Activated CD8-positive, alpha-beta memory T cell treated with anti-CD3 and anti-CD28 coated beads, Interleukin-2, amount 50 U/mL, for 48 hours (primary cell): ENCODE measurements at regions not wholly inside any gene's neighbourhood (a gene's known extent, or its start where the extent isn't known, plus 50 kb on each side); places are given as distances from the start of the nearest gene placed in this dataset.

Experiments
- DNase-seq: peaks from one replicate; pipeline ENCODE4 v3.0.0-alpha.2; 2020

DNA sequence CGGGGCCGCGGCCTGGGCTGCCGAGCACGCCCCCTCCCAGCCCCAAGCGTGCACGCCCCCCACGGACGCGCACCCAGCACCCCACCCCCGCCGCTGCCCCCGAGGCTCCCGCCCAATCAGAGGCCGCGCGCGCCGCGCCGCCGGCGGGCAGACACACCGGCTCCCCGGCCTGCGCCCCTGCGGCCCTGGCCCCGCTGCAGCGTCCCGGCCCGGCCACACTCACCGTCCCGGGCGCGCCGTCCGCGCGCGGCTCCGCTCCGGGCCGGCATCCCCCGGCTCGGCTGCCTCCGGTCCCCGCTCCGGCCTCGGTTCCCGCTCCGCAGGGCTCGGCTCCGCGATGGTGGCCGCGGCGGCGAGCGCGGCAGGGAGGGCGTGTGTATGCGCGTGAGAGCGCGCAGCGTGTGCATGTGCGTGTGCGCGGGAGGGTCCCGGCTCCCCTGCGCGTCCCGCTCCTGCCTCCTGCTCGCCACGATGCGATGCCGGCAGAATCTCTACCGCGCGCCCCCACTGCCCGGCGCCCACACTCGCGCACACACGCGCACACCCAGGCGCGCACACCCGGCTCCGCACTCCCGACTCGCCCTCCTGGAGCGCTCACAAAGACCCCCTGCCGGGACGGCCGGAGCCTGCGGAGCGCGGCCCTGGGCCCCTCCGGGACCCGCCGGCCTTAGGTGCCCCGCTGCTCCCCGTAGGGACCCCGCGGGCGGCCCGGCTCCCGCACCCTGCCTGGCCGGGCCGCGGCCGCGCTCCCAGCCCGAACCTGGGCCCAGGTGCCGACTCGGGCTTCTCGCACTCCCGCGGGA, 186.5 kb upstream of the LINGO1 start:
- no peak for DNase-seq

DNA sequence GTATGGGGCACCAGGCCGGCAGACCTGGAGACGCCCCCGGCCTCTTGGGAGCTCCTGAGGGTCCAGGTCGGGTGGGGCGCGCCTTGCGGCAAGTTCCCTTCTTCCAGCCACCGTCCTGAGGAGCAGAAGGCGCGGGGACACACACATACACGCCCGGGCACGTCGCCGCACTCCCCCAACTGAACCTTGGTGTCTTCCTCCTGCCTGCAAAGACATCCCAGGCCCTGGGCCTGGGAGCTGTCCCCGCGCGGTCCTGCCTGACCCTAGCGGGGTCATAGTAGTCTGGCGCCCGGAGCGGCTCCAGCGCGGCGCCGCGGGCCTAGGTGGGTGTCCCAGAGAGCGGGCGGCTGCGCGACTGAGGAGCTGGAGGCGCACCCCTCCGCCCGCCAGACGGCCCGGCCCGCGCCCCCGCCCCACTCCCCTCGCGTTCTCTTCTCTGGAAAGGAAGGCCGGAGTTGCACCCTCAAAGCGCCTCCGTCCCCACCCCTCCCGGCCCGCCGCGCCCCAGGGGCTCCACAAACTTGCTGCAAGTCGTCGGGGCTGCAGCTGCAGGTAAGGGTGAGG, 185.9 kb upstream of the LINGO1 start:
- DNase-seq = no peak

DNA sequence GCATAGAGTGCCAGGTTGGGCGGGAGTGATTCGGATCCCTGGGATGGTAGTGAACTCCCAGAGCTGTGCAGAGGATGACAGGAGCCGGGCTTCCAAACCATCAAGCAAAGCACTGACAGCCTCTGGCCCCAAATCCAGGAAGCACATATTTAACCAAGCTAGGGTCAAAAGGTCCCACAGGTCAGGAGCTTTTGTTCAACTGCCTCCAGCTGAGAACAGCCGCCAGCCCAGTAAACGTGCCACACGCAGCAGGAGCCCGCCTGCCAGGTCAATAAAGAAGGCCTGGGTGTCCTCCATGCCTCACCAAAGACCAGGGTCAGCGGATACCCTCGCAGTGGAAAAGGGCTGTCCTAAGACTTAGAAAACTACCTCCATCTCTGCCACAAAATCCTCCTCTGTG, 184.7 kb upstream of the LINGO1 start:
- DNase-seq = no peak

DNA sequence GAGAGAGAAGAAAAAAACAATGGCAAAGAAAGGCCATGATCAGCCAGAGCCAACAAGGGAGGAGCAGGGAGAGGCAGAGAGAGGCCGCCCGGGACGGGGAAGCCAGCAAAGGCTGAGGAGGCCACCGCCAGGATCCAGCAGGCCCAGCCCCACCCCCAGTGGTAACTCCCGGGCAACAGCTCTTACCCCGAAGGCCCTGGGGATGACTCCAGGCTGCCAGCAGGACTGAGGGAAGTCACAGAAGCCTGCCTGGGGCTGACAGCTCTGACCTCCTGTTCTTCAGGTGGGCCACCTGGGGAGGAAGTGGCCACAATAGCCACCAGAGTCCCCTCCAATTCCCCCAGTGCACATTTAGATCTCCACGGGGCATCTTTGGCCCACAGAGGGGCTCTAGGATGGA, 184.3 kb upstream of the LINGO1 start:
- DNase-seq = no peak

DNA sequence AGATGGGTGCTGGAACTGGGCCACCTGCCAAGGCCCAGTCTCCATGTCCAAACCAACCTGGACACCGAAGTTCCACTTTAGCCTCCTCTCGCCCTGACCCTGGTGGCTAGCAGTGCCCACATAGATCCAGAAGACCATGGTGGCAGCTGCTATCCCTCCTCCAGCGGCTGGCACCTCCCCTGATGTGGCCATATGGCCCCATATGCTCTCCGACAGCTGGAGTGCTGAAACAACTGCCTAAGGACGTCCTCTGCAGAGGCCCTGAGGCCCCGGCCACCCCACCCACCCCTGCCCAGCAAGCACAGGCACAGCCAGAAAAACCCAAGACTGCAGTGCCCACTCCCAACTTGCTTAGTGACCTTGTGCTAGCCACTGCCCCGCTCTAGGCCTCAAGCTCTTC, 182.3 kb upstream of the LINGO1 start:
- no peak for DNase-seq

DNA sequence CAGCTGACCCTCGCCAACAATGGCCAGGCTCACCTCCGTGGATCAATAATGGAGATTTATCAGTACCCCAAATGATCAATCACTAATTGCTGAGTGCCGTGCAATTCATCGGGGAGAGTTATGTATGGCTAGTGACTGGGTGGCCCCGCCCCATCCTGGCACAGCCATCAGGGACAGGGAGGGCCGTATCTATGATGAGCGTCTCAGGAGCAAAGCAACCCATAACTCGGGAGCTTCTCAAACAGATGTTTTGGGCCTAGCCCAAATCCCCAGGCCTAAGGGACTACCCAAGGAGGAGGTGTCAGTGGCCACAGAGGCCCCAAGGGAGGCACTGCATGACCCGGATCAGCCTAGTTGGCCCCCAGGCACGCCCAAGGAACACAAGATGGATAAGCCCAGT, 180.0 kb upstream of the LINGO1 start:
- DNase-seq = no peak

DNA sequence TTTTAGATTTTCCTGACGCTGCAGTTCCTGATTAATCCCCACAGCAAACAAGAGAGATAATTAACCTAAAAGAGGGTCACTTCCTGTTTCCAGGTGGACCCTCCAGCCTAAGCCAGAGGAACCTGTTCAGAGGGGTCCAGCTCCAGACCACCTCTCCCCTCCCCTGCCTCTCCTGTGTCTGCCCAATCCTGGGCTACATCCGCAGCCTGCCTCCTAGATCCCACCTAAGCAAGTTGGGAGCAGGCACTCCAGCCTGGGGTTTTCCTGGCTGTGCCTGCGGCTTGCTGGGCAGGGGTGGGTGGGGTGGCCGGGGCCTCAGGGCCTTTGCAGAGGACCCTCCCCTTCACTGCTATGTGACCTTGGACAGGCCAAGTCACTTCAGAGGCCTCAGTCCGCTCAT, 178.6 kb upstream of the LINGO1 start:
- DNase-seq = no peak

DNA sequence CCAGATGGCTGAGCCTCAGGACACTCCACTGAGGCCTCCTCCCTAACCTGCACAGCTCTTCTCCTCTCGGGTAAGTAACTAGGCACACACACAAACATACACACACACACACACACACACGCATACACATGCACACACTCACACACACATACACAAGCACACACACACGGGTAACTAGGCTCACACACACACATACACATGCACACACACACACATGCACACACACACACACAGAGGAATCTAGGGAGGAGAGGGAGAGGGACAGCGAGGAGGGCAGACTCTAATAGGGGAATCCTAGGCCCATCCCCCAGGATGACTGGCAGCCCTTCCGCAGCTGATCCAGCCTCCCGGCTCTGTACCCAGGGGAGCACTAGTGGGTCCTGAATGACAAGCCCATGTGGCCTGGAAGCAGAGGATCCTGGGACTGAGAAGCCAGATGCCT, 177.4 kb upstream of the LINGO1 start:
- DNase-seq = no peak

DNA sequence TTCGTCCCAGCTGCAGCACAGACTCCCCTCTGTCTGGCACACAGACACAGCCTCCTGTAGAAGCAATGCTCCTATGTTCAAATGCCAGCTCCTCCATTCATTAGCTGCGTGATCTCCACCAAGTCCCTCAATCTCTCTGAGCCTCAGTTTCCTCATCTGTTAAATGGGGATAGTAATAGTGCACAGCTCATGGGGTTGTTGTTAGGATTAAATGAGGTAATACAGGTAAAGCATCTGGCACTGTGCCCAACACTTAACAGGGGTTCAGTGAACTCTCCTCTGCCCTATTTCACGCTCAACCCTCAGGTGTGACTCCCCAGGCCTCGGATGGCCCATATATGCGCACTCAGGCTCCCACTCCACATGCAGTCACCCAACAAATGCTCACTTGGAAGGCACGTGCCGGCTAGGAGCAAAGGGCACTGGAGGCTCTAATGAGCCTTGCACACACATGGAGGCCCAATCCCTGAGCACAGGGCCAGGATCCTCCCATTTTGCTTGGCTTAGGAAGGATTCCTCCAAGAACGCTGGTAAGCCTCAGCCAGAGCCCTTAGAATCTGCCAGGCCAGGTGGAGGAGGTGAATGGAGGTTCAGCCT, 176.0 kb upstream of the LINGO1 start:
- no peak for DNase-seq

DNA sequence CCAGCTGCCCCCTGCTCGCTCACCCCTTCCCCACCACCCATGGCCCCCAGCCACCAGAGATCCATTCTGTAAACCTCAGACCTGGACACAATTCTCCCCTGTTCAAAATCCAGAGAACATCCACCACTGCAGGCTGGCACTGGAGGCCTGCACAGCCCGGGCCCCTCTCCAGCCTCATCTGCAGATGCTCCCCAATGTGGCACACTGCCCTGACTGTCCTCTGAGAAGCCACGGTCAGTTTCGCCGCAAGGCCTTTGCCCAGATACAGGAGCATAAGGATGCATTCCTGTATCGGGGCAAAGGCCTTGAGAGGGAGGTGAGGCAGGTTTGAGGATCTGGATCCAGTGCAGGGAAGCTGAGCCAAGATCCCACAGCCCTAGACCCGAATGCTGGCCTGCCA, 175.4 kb upstream of the LINGO1 start:
- DNase-seq = no peak

DNA sequence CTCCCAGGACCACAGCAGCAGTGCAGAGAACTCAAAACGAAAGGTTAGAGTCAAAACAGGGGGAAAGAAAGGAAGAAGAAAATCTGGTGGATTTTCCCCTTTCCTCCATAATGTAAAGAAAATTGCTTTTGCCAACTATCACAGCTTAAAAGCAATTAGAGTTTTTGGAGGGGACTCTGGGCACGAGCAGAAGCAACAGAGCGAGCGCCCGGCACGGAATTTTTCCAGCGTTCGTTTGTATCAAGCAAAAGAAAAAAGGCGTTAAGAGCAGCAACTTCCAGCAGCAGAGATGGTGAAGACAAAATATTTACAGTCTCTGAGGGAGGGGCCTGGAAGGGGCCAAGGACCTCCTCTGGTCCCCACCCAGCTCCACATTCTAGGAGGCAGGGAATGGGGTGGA, 174.9 kb upstream of the LINGO1 start:
- DNase-seq = no peak

DNA sequence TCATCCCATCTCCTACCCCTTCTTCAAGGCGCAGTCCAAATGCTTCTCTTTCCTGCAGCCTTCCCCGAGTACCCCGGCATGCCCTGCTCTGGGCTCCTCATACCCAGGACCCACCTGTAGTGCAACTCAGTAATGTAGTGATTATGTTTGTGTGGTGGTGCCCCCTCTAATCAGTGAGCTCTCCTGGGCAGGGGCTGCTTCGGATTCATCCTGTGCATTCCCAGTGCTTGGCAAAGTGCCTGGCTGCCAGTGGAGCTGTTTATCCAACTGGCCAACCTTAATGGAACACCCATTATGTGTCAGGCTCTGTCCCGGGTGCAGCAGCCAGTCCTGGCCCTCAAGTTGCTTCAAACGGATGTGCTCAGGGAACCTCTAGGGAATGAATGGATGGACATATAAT, 174.4 kb upstream of the LINGO1 start:
- no peak for DNase-seq

DNA sequence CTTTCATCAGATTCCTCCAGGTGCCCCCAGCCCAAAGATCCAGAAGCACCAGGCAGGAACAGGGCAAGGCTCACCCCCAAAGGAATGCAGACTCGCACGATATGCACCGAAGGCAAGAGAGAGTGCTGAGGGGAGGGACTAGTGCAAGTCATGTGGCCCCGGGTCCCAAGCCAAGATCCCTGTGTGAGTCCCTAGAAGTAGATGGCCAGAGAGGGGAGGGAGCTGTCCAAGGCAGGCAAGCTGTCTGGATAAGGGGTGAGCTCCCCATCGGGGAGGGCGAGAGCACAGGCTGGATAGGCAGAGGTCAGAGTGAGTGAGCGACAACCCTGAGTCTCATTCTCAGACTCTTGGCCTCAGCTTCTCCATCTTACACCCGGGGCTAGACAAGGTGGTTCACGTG, 171.5 kb upstream of the LINGO1 start:
- no peak for DNase-seq

DNA sequence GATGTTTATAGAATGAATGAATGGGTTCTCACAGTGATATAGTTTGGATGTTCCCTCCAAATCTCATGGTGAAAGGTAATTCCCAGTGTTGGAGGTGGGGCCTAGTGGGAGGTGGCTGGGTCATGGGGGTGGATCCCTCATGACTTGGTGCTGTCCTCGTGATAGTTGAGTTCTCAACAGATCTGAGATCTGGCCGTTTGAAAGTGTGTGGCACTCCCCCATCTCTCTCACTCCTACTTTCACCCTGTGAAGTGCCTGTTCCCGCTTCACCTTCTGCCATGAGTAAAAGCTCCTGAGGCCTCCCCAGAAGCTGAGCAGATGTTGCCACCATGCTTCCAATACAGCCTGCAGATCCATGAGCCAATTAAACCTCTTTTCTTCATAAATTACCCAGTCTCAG, 170.8 kb upstream of the LINGO1 start:
- DNase-seq = no peak

DNA sequence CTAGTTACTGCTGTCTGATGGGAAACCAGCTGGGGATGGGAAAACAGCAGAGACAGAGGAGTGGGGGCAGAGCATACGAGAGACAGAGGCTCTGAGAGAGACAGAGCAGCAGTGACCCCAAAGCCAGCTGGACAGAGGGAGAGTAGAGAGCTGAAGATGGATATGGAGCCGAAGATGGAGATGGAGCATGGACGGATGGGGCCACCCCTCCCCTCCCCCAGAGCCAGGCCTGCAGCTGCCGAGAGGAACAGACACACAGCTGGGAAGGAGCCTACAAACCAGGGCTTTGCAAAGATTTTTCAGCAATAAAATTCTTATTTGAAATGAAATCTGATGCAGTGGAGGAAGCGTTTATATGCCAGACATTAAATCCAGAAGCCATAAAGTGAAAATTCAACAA, 167.6 kb upstream of the LINGO1 start:
- no peak for DNase-seq

DNA sequence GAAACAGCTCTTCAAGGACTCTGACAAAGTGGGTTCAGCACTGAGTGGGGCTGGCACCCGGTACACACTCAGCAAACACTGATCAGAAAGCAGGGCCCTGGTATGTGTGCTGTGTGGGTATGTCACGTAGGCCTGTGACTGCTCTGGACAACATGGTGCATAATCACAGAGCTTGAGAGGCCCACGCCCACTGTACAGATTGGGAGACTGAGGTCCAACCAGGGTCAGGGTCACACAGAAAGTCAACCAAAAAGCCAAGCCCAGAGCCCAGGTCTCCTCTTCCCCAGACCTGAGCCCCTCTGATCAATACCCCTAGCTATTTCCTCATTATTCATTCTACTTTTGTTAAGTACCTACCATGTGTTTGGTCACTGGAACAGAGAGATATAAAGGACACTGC, 166.1 kb upstream of the LINGO1 start:
- DNase-seq = no peak

DNA sequence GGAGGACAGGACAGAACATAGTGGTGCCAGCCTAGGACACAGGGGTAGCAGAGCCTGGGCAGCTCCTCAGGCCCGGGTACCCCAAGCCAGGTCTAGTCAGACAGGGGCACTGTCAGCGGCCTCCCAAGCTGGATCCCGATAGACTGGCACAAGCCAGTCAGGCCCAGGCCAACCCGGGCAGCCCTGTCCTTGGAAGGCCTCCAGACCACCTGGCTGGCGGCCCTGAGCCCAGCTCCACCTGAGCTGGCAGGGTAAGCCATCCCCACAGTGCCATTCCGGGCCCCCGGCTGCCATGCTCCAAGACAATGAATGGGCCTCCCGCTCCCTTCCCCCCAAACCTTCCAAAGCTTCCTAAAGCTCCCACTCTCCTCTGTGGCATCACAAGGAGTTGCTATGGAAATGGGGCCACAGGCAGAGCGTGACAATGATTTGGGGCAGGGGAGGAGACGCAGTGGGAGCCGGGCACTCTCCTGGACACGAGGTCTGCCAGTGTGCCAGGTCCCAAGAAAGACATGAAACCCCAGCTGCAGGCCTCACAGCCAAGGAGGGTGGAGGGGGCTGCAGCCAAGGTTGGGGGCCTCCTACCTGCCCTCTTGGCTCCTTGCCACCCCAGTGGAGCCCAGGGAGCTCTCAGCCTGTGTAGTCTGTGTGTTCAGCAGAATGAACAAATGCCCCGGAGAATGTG, 165.6 kb upstream of the LINGO1 start:
- DNase-seq = no peak

DNA sequence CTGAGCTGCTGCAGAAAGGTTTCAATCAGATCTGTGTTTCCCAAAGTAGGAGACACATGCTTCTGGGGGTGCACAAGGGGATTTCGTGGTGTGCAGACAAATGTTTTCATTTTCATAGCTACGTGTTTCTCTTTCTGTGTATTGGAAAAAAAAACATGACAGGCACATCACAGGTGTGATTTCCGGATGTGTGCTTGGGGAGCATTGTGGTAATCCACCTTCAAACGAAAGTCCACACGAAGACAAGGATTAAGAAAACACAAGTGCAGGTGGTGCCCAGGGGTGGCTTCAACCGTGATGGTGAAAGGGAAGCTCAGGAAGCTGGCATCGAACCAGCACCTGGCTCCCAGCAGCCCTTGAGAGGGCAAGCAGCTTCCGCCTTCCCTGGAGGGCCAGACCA, 164.6 kb upstream of the LINGO1 start:
- no peak for DNase-seq

DNA sequence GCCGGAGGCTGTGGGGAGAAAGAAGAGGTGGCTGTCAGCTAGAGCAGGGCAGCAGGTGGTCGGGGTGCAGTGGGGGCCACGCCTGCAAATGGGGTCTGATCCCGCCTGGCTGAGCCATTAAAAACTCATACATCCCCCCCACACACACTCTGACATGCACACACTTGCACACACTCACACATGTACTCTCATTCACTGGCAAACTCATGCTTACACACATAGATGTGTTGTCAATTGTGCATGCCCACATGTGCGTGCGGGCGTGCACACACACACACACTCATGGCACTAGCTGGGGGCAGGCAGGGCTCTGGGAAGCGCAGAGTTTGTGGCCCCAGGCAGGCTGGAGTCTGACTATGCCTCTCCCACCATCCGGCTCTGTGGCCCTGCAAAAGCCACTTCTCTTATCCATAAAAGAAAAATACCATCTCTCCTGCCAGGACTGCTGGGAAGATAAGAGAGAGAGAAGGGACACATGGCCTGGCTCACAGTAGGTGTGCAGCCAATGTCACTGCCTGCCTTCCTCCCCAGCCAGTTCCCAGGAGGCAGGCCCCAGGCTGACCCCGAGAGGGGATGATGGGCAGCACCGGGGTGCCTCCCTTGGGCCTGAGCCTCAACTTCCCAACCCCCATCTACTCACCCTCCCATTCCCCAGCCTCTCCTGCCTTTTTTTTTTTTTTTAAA, 163.5 kb upstream of the LINGO1 start:
- no peak for DNase-seq

DNA sequence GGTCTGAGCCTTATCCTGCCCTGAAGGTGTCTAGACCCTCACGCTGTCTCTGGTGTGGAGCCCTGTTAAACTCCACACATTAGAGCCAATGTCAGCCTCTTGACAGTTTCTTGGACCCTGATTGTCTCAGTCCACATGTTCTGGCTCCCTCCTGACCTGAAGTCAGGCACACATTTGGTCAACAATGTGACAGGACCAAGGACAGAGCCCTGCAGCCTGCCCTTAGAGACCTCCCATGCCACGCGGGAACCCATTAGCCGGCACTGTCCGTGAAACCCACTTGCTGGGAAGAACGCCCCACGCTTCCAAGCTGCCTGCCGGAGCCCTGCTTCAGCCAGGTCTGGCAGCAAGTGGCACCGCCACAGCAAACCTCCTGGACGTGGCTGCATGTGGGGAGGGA, 162.7 kb upstream of the LINGO1 start:
- DNase-seq = no peak

DNA sequence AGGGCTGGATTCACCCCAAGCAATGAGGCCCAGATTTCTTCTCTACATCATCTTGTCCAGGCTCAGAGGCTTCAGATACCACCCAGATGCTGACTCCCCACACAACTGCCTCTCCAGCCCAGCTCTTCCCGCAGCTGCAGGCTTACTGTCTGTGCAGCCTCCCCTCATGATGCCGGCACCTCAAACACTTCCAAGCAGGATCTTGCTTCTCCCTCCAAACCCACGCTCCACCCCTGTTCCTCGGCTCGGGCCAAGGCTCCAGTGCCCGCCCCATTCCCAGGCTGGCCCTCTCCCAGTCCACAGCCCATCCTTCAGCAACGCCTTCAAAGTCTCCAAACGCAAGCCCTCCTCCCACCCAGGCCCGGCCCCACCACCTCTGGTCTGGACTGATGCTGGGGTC, 159.2 kb upstream of the LINGO1 start:
- DNase-seq = no peak

DNA sequence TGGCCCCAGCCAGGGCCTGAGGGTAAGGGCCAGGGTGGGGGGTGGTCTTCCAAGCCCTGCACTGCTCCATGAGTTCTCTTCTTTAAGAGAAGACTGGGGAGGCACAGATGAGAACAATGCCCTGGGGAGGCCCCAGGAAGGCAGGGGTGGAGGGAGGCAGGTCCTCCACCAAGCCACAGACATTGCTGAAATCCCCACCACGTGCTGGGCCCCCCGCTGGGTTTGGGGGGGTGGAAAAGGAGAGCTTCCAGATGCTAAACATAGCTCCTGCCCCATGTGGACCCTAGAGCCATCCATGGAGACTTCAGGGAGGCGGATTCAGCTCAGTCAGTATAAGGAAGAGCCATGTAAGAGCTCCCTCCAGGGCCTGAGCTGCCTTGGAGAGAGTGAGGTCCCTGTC, 157.8 kb upstream of the LINGO1 start:
- no peak for DNase-seq

DNA sequence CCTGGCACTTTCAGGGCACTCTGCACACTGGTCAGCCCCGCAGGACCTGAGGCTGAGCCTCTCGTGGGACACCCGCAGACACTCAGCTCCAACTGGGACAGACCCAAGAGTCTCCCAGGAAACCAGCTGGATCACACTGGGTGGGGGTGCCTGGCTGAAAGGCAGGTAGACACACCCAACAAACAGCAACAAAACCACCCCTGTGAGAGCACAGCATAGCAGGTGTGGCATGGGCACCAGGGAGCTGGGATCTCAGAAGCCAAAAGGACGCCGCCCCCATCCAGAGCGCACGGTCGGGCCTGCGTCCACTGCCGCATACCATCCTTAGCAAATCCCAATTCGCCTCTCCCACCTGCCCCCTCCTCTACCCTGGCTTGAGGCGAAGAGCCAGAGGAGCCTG, 154.2 kb upstream of the LINGO1 start:
- DNase-seq = no peak
